ENCODE measurements at regions not wholly inside any gene's neighbourhood (a gene's known extent, or its start where the extent isn't known, plus 50 kb on each side); places are given as distances from the start of the nearest gene placed in this dataset.

GRCh38 chr4:163748449-163748848 is 254.0 kb downstream of the TMA16 start:
- no peaks in the 10 kb centered on the region for H3K4me1 Mint-ChIP-seq
- no peak overlapping the region for H3K4me3 Mint-ChIP-seq
- H3K27me3 Mint-ChIP-seq, result peaks cover 6% of the 10 kb centered on the region
- no peak overlapping the region for H3K27ac Mint-ChIP-seq
- no peaks in the 10 kb centered on the region for H3K36me3 Mint-ChIP-seq
- no peaks in the 10 kb centered on the region for H3K9me3 Mint-ChIP-seq

GRCh38 chr4:163755013-163755412 is 260.5 kb downstream of the TMA16 start:
- no peak overlapping the region for H3K27ac Mint-ChIP-seq
- H3K36me3 Mint-ChIP-seq, result no peaks in the 10 kb centered on the region
- no peak overlapping the region for H3K4me3 Mint-ChIP-seq
- H3K9me3 Mint-ChIP-seq, result no peaks in the 10 kb centered on the region
- H3K4me1 Mint-ChIP-seq, result no peaks in the 10 kb centered on the region
- peaks cover 1% of the 10 kb centered on the region for H3K27me3 Mint-ChIP-seq

GRCh38 chr4:163757219-163757618 is 262.7 kb downstream of the TMA16 start:
- Mint-ChIP-seq H3K27me3 (peaks cover 3% of the 10 kb centered on the region), H3K36me3 (no peaks in the 10 kb centered on the region), H3K27ac (no peak overlapping the region), H3K4me1 (no peaks in the 10 kb centered on the region), H3K4me3 (no peak overlapping the region), H3K9me3 (no peaks in the 10 kb centered on the region)

- no peaks in the 10 kb centered on the region for H3K9me3 Mint-ChIP-seq
- H3K36me3 Mint-ChIP-seq, result no peaks in the 10 kb centered on the region
- no peak overlapping the region for H3K27ac Mint-ChIP-seq
- H3K27me3 Mint-ChIP-seq, result peaks cover 3% of the 10 kb centered on the region
- H3K4me1 Mint-ChIP-seq, result no peaks in the 10 kb centered on the region
- no peak overlapping the region for H3K4me3 Mint-ChIP-seq
Measured at GRCh38 chr4:163758032-163758431, 263.5 kb downstream of the TMA16 start.

- Mint-ChIP-seq H3K36me3 (no peaks in the 10 kb centered on the region), H3K4me3 (no peak overlapping the region), H3K27me3 (peaks cover 3% of the 10 kb centered on the region), H3K27ac (no peak overlapping the region), H3K4me1 (no peaks in the 10 kb centered on the region), H3K9me3 (no peaks in the 10 kb centered on the region)
Measured at GRCh38 chr4:163762741-163763140, 268.3 kb downstream of the TMA16 start.

GRCh38 chr4:163764569-163764968 is 270.1 kb downstream of the TMA16 start:
- no peak overlapping the region for H3K27ac Mint-ChIP-seq
- H3K4me1 Mint-ChIP-seq, result no peaks in the 10 kb centered on the region
- H3K9me3 Mint-ChIP-seq, result no peaks in the 10 kb centered on the region
- no peaks in the 10 kb centered on the region for H3K36me3 Mint-ChIP-seq
- H3K4me3 Mint-ChIP-seq, result no peak overlapping the region
- H3K27me3 Mint-ChIP-seq, result peaks cover 3% of the 10 kb centered on the region

GRCh38 chr4:163768014-163768413 is 273.5 kb downstream of the TMA16 start:
- Mint-ChIP-seq H3K9me3 (no peaks in the 10 kb centered on the region), H3K36me3 (no peaks in the 10 kb centered on the region), H3K27me3 (peaks cover 3% of the 10 kb centered on the region), H3K27ac (no peak overlapping the region), H3K4me1 (no peaks in the 10 kb centered on the region), H3K4me3 (no peak overlapping the region)

GRCh38 chr4:163772238-163772637 is 277.7 kb downstream of the TMA16 start:
- H3K27me3 Mint-ChIP-seq, result peaks cover 4% of the 10 kb centered on the region
- H3K4me3 Mint-ChIP-seq, result no peak overlapping the region

GRCh38 chr4:163773940-163774339 is 279.4 kb downstream of the TMA16 start:
- Mint-ChIP-seq H3K4me3 (no peak overlapping the region), H3K27ac (no peak overlapping the region), H3K9me3 (peaks cover 6% of the 10 kb centered on the region), H3K4me1 (no peaks in the 10 kb centered on the region), H3K27me3 (peaks cover 4% of the 10 kb centered on the region), H3K36me3 (no peaks in the 10 kb centered on the region)

More at GRCh38 chr4:163772238-163772637, 277.7 kb downstream of the TMA16 start:
- no peak overlapping the region for H3K27ac Mint-ChIP-seq
- no peaks in the 10 kb centered on the region for H3K9me3 Mint-ChIP-seq
- H3K4me1 Mint-ChIP-seq, result no peaks in the 10 kb centered on the region
- no peaks in the 10 kb centered on the region for H3K36me3 Mint-ChIP-seq

GRCh38 chr4:163776957-163777356 is 282.5 kb downstream of the TMA16 start:
- H3K9me3 Mint-ChIP-seq, result peaks cover 9% of the 10 kb centered on the region
- no peak overlapping the region for H3K27ac Mint-ChIP-seq
- no peaks in the 10 kb centered on the region for H3K36me3 Mint-ChIP-seq
- H3K4me1 Mint-ChIP-seq, result no peaks in the 10 kb centered on the region
- peaks cover 6% of the 10 kb centered on the region for H3K27me3 Mint-ChIP-seq
- H3K4me3 Mint-ChIP-seq, result no peak overlapping the region

GRCh38 chr4:163781726-163782125 is 287.2 kb downstream of the TMA16 start:
- H3K9me3 Mint-ChIP-seq, result peaks cover 9% of the 10 kb centered on the region
- H3K36me3 Mint-ChIP-seq, result no peaks in the 10 kb centered on the region
- H3K27me3 Mint-ChIP-seq, result peaks cover 6% of the 10 kb centered on the region
- H3K27ac Mint-ChIP-seq, result peak overlapping the region; percentile 46
- H3K4me3 Mint-ChIP-seq, result no peak overlapping the region
- no peaks in the 10 kb centered on the region for H3K4me1 Mint-ChIP-seq

- Mint-ChIP-seq H3K27me3 (peaks cover 2% of the 10 kb centered on the region), H3K4me1 (no peaks in the 10 kb centered on the region), H3K36me3 (no peaks in the 10 kb centered on the region), H3K9me3 (no peaks in the 10 kb centered on the region), H3K4me3 (no peak overlapping the region), H3K27ac (no peak overlapping the region)
Measured at GRCh38 chr4:163790231-163790630, 295.7 kb downstream of the TMA16 start.

- no peaks in the 10 kb centered on the region for H3K4me1 Mint-ChIP-seq
- H3K36me3 Mint-ChIP-seq, result no peaks in the 10 kb centered on the region
- no peak overlapping the region for H3K27ac Mint-ChIP-seq
- H3K4me3 Mint-ChIP-seq, result no peak overlapping the region
- peaks cover 3% of the 10 kb centered on the region for H3K27me3 Mint-ChIP-seq
- no peaks in the 10 kb centered on the region for H3K9me3 Mint-ChIP-seq
Measured at GRCh38 chr4:163795885-163796284, 301.4 kb downstream of the TMA16 start.

- H3K36me3 Mint-ChIP-seq, result no peaks in the 10 kb centered on the region
- H3K4me1 Mint-ChIP-seq, result no peaks in the 10 kb centered on the region
- no peaks in the 10 kb centered on the region for H3K9me3 Mint-ChIP-seq
- peaks cover 1% of the 10 kb centered on the region for H3K27me3 Mint-ChIP-seq
- H3K27ac Mint-ChIP-seq, result no peak overlapping the region
- no peak overlapping the region for H3K4me3 Mint-ChIP-seq
Measured at GRCh38 chr4:163804001-163804400, 309.5 kb downstream of the TMA16 start.

GRCh38 chr4:163806653-163807052 is 312.2 kb downstream of the TMA16 start:
- no peaks in the 10 kb centered on the region for H3K9me3 Mint-ChIP-seq
- peaks cover 1% of the 10 kb centered on the region for H3K27me3 Mint-ChIP-seq
- no peaks in the 10 kb centered on the region for H3K4me1 Mint-ChIP-seq
- H3K4me3 Mint-ChIP-seq, result no peak overlapping the region
- no peaks in the 10 kb centered on the region for H3K36me3 Mint-ChIP-seq
- H3K27ac Mint-ChIP-seq, result no peak overlapping the region

- H3K4me3 Mint-ChIP-seq, result no peak overlapping the region
- H3K36me3 Mint-ChIP-seq, result no peaks in the 10 kb centered on the region
- H3K9me3 Mint-ChIP-seq, result no peaks in the 10 kb centered on the region
- no peaks in the 10 kb centered on the region for H3K4me1 Mint-ChIP-seq
- no peaks in the 10 kb centered on the region for H3K27me3 Mint-ChIP-seq
- H3K27ac Mint-ChIP-seq, result no peak overlapping the region
Measured at GRCh38 chr4:163808011-163808410, 313.5 kb downstream of the TMA16 start.

- H3K27ac Mint-ChIP-seq, result no peak overlapping the region
Measured at GRCh38 chr4:163810755-163811154, 316.3 kb downstream of the TMA16 start.

More at GRCh38 chr4:163810755-163811154, 316.3 kb downstream of the TMA16 start:
- H3K36me3 Mint-ChIP-seq, result no peaks in the 10 kb centered on the region
- H3K4me1 Mint-ChIP-seq, result no peaks in the 10 kb centered on the region
- no peak overlapping the region for H3K4me3 Mint-ChIP-seq
- H3K27me3 Mint-ChIP-seq, result no peaks in the 10 kb centered on the region
- H3K9me3 Mint-ChIP-seq, result no peaks in the 10 kb centered on the region

Data from activated naive CD4-positive, alpha-beta T cell treated with anti-CD3 and anti-CD28 coated beads, Interleukin-2, amount 50 U/mL, for 24 hours (primary cell).